HEK293 (cell line): ENCODE measurements at regions not wholly inside any gene's neighbourhood (a gene's known extent, or its start where the extent isn't known, plus 50 kb on each side); places are given as distances from the start of the nearest gene placed in this dataset.

Source experiments
- ATF2 ChIP-seq: fragments of 450-650 bp; formaldehyde crosslinking; IDR thresholded peaks from 2 replicates; pipeline ENCODE4 v1.5.1; 2016; ENCODE audit warnings: missing biosample characterization, missing genetic modification characterization, low read depth
- ZNF121 ChIP-seq: fragments of 450-650 bp; formaldehyde crosslinking; IDR thresholded peaks from 2 replicates; pipeline ENCODE4 v1.5.1; 2016; ENCODE audit warnings: missing biosample characterization, missing genetic modification characterization
- ZNF274 ChIP-seq, 2 experiments: fragments of 200-500 bp in 1 of 2; fragments of 450-650 bp in 1 of 2; sonication (Bioruptor generic) in 1 of 2; formaldehyde crosslinking in 1 of 2; IDR thresholded peaks; 2 replicates each; pipeline versions ENCODE4 v1.5.1 to v1.6.1; 2014 to 2016; ENCODE audit warnings: borderline replicate concordance in 1 of 2, inconsistent platforms in 1 of 2, low read length in 1 of 2, missing biosample characterization in 1 of 2, missing genetic modification characterization in 1 of 2

GRCh38 chr3:72185549-72186399 lies 400.8 kb upstream of the PROK2 start:
- TF ChIP-seq ZNF121 (tag by site-specific recombination), result no peak
- TF ChIP-seq ATF2 (tag by site-specific recombination), result no peak
- TF ChIP-seq ZNF274 (IDR thresholded peaks at IDR 0.05; ENCODE audit: low read length), result no peak
- TF ChIP-seq ZNF274 (tag by site-specific recombination; IDR thresholded peaks at IDR 0.05; ENCODE audit: borderline replicate concordance), result no peak
